Cardiac muscle cell (in vitro differentiated cells and primary cell): ENCODE measurements at regions not wholly inside any gene's neighbourhood (a gene's known extent, or its start where the extent isn't known, plus 50 kb on each side); places are given as distances from the start of the nearest gene placed in this dataset.

Experiments used
- DNase-seq, 2 donors: peaks; one replicate each; pipeline versions ENCODE4 v3.0.0 to v3.0.0-alpha.2; 2010 to 2017; ENCODE audit warnings: low read depth in 1 of 2, low spot score in 1 of 2
- H3K27ac ChIP-seq: fragments of 200-600 bp; sonication (generic); 2 replicates; pipeline ENCODE4 v1.5.1; 2016
- H3K27me3 ChIP-seq: fragments of 200-600 bp; sonication (generic); 2 replicates; pipeline ENCODE4 v1.6.0; 2016; ENCODE audit warnings: control low read depth
- H3K36me3 ChIP-seq: fragments of 200-600 bp; sonication (generic); 2 replicates; pipeline ENCODE4 v1.5.1; 2016; ENCODE audit warnings: control low read depth
- H3K4me1 ChIP-seq: fragments of 200-600 bp; sonication (generic); 2 replicates; pipeline ENCODE4 v1.8.1; 2017; ENCODE audit warnings: low read depth, mild to moderate bottlenecking, mixed run types
- H3K4me3 ChIP-seq: fragments of 200-600 bp; sonication (generic); 2 replicates; pipeline ENCODE4 v1.5.1; 2016; ENCODE audit warnings: mild to moderate bottlenecking
- H3K9me3 ChIP-seq: fragments of 200-600 bp; sonication (generic); 2 replicates; pipeline ENCODE4 v1.5.1; 2017; ENCODE audit warnings: low read depth, mild to moderate bottlenecking, control low read depth
- TF ChIP-seq, protein P1 (sequence below): IDR thresholded peaks from 2 replicates; pipeline ENCODE4 v1.5.1; 2012; ENCODE audit warnings: low read depth, mild to moderate bottlenecking, low read length

DNA sequence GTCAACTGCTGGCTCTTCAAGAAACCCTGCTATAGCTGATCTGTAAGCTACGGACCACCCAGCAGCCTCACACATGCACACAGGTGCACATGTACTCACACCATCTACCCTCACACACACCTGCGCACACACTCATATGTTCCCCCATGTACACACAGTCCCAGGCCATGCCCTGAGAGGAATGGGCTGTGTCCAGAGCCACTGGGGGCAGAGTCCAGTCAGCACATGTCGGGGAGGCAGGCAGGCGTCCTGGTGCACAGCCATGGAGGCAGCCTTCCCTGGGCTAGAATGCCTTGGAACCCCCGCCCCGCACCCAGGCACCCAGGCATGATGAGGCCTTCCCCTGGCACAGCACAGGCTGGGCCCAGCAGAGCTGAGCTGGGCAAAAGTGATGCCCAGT, 58.3 kb upstream of the DLK1 start:
- no peak for DNase-seq
- no peak overlapping the region for H3K27ac ChIP-seq

DNA sequence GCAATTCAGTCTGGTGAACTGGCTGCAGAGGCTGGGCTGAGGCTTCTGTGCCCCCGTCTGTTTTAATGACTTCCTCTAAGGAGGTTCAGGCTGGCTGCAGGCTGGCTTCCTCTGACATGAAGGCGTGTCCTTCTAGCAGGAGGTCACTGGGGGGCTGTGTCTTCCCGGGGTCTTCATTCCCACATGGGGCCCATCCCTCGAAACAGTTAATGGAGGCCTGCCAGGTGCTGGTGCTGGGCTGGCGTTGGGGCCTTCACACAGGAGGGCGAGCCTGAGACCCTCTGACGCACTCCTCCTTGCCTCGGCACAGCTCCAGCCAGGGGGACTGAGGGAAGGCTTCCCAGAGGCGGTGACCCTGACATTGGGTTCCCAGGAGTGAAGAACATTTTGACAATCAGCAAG, 57.7 kb upstream of the DLK1 start:
- Histone ChIP-seq H3K27ac (peak overlapping the region; percentile 35), H3K4me1 (peaks cover 22% of the 10 kb centered on the region), H3K27me3 (peaks cover 2% of the 10 kb centered on the region), H3K36me3 (no peaks in the 10 kb centered on the region), H3K9me3 (no peaks in the 10 kb centered on the region), H3K4me3 (no peak overlapping the region)
- no peak for DNase-seq
- TF ChIP-seq, protein P1, sequence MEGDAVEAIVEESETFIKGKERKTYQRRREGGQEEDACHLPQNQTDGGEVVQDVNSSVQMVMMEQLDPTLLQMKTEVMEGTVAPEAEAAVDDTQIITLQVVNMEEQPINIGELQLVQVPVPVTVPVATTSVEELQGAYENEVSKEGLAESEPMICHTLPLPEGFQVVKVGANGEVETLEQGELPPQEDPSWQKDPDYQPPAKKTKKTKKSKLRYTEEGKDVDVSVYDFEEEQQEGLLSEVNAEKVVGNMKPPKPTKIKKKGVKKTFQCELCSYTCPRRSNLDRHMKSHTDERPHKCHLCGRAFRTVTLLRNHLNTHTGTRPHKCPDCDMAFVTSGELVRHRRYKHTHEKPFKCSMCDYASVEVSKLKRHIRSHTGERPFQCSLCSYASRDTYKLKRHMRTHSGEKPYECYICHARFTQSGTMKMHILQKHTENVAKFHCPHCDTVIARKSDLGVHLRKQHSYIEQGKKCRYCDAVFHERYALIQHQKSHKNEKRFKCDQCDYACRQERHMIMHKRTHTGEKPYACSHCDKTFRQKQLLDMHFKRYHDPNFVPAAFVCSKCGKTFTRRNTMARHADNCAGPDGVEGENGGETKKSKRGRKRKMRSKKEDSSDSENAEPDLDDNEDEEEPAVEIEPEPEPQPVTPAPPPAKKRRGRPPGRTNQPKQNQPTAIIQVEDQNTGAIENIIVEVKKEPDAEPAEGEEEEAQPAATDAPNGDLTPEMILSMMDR = no peak

More for the DNA sequence above, 58.3 kb upstream of the DLK1 start:
- H3K27me3 ChIP-seq = peaks cover 2% of the 10 kb centered on the region
- TF ChIP-seq, protein P1 = no peak
- no peaks in the 10 kb centered on the region for H3K36me3 ChIP-seq
- H3K4me1 ChIP-seq = peaks cover 21% of the 10 kb centered on the region
- no peak overlapping the region for H3K4me3 ChIP-seq
- no peaks in the 10 kb centered on the region for H3K9me3 ChIP-seq

DNA sequence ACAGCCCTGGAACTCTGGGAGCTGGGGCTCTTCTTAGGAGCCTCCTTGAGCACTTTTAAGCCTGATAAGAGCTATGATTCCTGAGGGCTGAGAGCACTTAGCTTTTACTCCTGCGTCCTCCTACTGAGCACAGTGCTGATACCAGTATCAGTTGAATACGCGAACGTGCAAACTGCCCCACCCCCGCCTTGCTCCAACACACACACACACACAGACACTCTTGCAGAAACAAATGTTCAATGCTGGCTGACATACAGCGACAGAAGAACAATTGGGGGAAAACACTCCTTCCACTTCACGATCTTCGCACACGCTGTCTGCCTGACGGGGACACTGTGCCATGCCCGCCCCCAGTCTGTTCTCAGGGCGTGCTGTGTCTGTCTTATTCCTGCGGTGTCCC, 57.2 kb upstream of the DLK1 start:
- no peak overlapping the region for H3K4me3 ChIP-seq
- no peaks in the 10 kb centered on the region for H3K36me3 ChIP-seq
- peak overlapping the region; percentile 35 for H3K27ac ChIP-seq
- TF ChIP-seq, protein P1 = no peak
- no peaks in the 10 kb centered on the region for H3K9me3 ChIP-seq
- H3K4me1 ChIP-seq = peaks cover 22% of the 10 kb centered on the region
- DNase-seq = peak in 1 of 2 donors; percentile 48
- peaks cover 2% of the 10 kb centered on the region for H3K27me3 ChIP-seq

DNA sequence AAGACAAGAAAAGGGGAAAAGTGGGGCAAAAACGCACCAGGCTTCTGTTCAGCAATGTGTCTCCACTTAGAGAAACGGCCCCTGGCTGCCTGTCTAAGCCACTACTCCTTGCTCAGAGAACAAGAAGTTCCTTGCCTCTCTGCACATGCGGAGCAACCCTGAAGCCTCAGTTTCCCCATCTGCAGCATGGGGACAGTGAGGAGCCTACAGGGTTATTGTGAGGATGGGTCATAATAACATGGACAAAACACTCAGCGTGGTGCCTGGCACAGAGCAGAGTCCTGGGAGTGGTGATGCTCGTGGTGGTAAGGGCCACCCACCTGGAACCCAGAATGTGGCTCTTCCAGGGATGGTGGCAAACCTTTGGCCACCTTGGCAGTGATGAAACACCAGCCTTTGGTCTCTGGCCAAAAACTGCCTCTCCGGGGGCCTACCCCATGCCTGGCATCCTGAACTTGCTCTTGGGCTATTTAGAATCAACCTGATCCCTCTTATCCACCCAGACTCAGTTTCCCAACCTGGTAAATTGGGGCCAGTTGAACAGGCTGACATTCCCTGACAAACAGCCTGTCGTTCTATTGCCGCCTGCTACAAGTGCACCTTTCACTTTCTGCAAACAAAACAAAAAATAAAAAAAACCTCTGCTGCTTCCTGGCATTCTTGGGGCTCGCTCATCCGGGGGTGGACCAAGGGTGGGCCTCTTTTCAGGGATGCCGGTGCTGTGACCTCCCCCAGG, 56.5 kb upstream of the DLK1 start:
- TF ChIP-seq, protein P1 = no peak

DNA sequence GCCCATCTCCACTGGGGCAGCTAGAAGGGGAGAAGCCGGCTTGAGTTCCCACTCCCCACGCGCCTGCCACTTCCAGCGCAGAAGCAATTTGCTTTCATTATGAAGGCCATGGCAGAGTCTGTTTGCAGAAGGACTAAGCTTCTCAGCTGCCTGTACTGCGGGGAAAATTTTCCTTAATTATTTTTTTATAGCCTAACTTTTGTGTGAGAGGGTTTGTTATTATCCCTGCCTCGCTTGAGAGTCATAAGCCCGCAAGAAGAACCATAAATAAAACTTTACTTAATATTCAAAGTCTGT, 56.0 kb upstream of the DLK1 start:
- TF ChIP-seq, protein P1 = no peak
- no peak overlapping the region for H3K4me3 ChIP-seq
- H3K36me3 ChIP-seq = no peaks in the 10 kb centered on the region
- H3K27ac ChIP-seq = no peak overlapping the region
- no peaks in the 10 kb centered on the region for H3K27me3 ChIP-seq
- peaks cover 22% of the 10 kb centered on the region for H3K4me1 ChIP-seq
- DNase-seq = no peak
- no peaks in the 10 kb centered on the region for H3K9me3 ChIP-seq

More for the DNA sequence above, 56.5 kb upstream of the DLK1 start:
- no peak overlapping the region for H3K27ac ChIP-seq
- DNase-seq = no peak
- H3K4me3 ChIP-seq = no peak overlapping the region
- H3K9me3 ChIP-seq = no peaks in the 10 kb centered on the region
- H3K4me1 ChIP-seq = peaks cover 22% of the 10 kb centered on the region
- peaks cover 2% of the 10 kb centered on the region for H3K27me3 ChIP-seq
- no peaks in the 10 kb centered on the region for H3K36me3 ChIP-seq
